Mesenchymal stem cell (in vitro differentiated cells and primary cell): ENCODE measurements at regions not wholly inside any gene's neighbourhood (a gene's known extent, or its start where the extent isn't known, plus 50 kb on each side); places are given as distances from the start of the nearest gene placed in this dataset.

ENCODE experiments used
- DNase-seq: peaks from one replicate; pipeline ENCODE4 v3.0.0-alpha.2; 2013
- H2AFZ ChIP-seq: one replicate; pipeline ENCODE4 v1.6.1; 2013; ENCODE audit warnings: low read depth, mild to moderate bottlenecking, control low read depth, inconsistent platforms, low read length, moderate library complexity
- H2AK5ac ChIP-seq: 2 replicates; pipeline ENCODE4 v1.6.1; 2013; ENCODE audit warnings: low read length, moderate library complexity, mild to moderate bottlenecking, inconsistent platforms; ENCODE audit not compliant: severe bottlenecking
- H2BK120ac ChIP-seq: one replicate; pipeline ENCODE4 v1.6.1; 2013; ENCODE audit warnings: low read depth, mild to moderate bottlenecking, inconsistent platforms, low read length, moderate library complexity
- H2BK12ac ChIP-seq, 2 experiments: one replicate each; pipeline ENCODE4 v1.6.1; 2013; ENCODE audit warnings: inconsistent platforms in 2 of 2, low read length in 2 of 2, mild to moderate bottlenecking in 2 of 2, moderate library complexity in 2 of 2, control low read depth in 1 of 2
- H2BK15ac ChIP-seq: one replicate; pipeline ENCODE4 v1.6.1; 2013; ENCODE audit warnings: mild to moderate bottlenecking, low read depth, inconsistent platforms; ENCODE audit not compliant: poor library complexity, severe bottlenecking
- H2BK5ac ChIP-seq: 2 replicates; pipeline ENCODE4 v1.6.1; 2013; ENCODE audit warnings: low read depth, mild to moderate bottlenecking, low read length, control low read depth, inconsistent platforms; ENCODE audit not compliant: poor library complexity, severe bottlenecking
- H3K14ac ChIP-seq, 2 experiments: one replicate each; pipeline ENCODE4 v1.6.1; 2013; ENCODE audit warnings: inconsistent platforms in 2 of 2, low read length in 2 of 2, control low read depth in 1 of 2, mild to moderate bottlenecking in 1 of 2, moderate library complexity in 1 of 2
- H3K18ac ChIP-seq, 2 experiments: one replicate each; pipeline ENCODE4 v1.6.1; 2013; ENCODE audit warnings: inconsistent platforms in 2 of 2, low read length in 2 of 2, control low read depth in 1 of 2, low read depth in 1 of 2, mild to moderate bottlenecking in 1 of 2
- H3K23ac ChIP-seq, 2 experiments: one replicate each; pipeline ENCODE4 v1.6.1; 2013; ENCODE audit warnings: inconsistent platforms in 2 of 2, low read length in 2 of 2, mild to moderate bottlenecking in 2 of 2, moderate library complexity in 2 of 2, control low read depth in 1 of 2
- H3K27ac ChIP-seq: 2 replicates; pipeline ENCODE4 v1.5.1; 2013; ENCODE audit warnings: mild to moderate bottlenecking, moderate library complexity, low read length, control low read depth, inconsistent platforms; ENCODE audit not compliant: poor library complexity, severe bottlenecking
- H3K27me3 ChIP-seq, 2 experiments: 2 replicates each; pipeline versions ENCODE4 v1.6.1 to v1.7.0; 2013; ENCODE audit warnings: low read length in 2 of 2, mild to moderate bottlenecking in 2 of 2, moderate library complexity in 2 of 2, control low read depth in 1 of 2, inconsistent platforms in 1 of 2; ENCODE audit not compliant: control insufficient read depth in 1 of 2, insufficient read depth in 1 of 2
- H3K36me3 ChIP-seq, 2 experiments: 2 replicates each; pipeline versions ENCODE4 v1.6.1 to v1.7.0; 2013; ENCODE audit warnings: low read length in 2 of 2, control low read depth in 1 of 2, inconsistent platforms in 1 of 2, low read depth in 1 of 2, mild to moderate bottlenecking in 1 of 2; ENCODE audit not compliant: insufficient read depth in 2 of 2, control insufficient read depth in 1 of 2
- H3K4ac ChIP-seq, 2 experiments: one replicate each; pipeline ENCODE4 v1.6.1; 2013; ENCODE audit warnings: inconsistent platforms in 2 of 2, low read length in 2 of 2, mild to moderate bottlenecking in 2 of 2, moderate library complexity in 2 of 2, control low read depth in 1 of 2, low read depth in 1 of 2
- H3K4me1 ChIP-seq: 2 replicates; pipeline ENCODE4 v1.6.1; 2013; ENCODE audit warnings: low read depth, low read length, control low read depth; ENCODE audit not compliant: control insufficient read depth, insufficient read depth
- H3K4me2 ChIP-seq: 2 replicates; pipeline ENCODE4 v1.6.1; 2013; ENCODE audit warnings: low read length, mild to moderate bottlenecking, inconsistent platforms; ENCODE audit not compliant: poor library complexity, severe bottlenecking
- H3K4me3 ChIP-seq, 2 experiments: 2 replicates each; pipeline versions ENCODE4 v1.5.1 to v1.7.0; 2013; ENCODE audit warnings: low read length in 2 of 2, mild to moderate bottlenecking in 2 of 2, control low read depth in 1 of 2, low read depth in 1 of 2; ENCODE audit not compliant: insufficient read depth in 1 of 2
- H3K79me1 ChIP-seq: replicated peaks from 2 replicates; pipeline ENCODE4 v1.6.1; 2013; ENCODE audit warnings: mild to moderate bottlenecking, control low read depth, low read length, inconsistent platforms; ENCODE audit not compliant: poor library complexity, severe bottlenecking
- H3K9ac ChIP-seq: 2 replicates; pipeline ENCODE4 v1.7.0; 2013; ENCODE audit warnings: mild to moderate bottlenecking, low read length, moderate library complexity
- H3K9me3 ChIP-seq: 2 replicates; pipeline ENCODE4 v1.7.0; 2013; ENCODE audit warnings: mild to moderate bottlenecking, low read length; ENCODE audit not compliant: control insufficient read depth
- H4K8ac ChIP-seq: one replicate; pipeline ENCODE4 v1.6.1; 2013; ENCODE audit warnings: inconsistent platforms, mild to moderate bottlenecking, low read length, moderate library complexity
- H4K91ac ChIP-seq: one replicate; pipeline ENCODE4 v1.6.1; 2013; ENCODE audit warnings: mild to moderate bottlenecking, low read length, inconsistent platforms
- WGBS: methylation state at CpG from one replicate; pipeline ENCODE4 v1.1.7; 2013; ENCODE audit warnings: mixed read lengths; 5-methylcytosine and 5-hydroxymethylcytosine counted together

DNA sequence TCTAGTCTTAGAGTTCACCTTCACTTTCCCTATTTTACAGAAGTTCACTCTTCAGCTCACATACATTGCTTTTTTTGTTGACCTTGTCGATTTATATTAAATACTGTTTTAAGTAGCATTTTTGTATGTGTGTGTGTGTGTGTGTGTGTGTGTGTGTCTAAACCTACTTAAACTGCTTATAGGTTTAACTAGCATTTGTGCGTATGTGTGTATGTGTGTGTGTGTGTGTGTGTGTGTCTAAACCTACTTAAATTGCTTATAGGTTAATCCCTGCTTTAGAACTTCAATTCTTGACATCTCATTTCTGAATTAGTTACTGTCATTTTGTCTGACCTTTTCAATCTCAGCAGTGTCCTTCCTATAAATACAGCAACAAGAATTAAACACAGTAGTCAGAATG is 254.8 kb upstream of the EPHA3 start:
- no peak overlapping the region for H3K4me3 ChIP-seq
- H4K8ac ChIP-seq, result no peak overlapping the region
- H3K18ac ChIP-seq, result no peak overlapping the region
- H3K27ac ChIP-seq, result no peak overlapping the region
- H3K4ac ChIP-seq, result no peak overlapping the region
- no peak overlapping the region for H2AFZ ChIP-seq
- H2BK5ac ChIP-seq, result no peak overlapping the region
- 100% methylated on average over 1 of the region's 2 CpGs for WGBS
- no peaks in the 10 kb centered on the region for H3K36me3 ChIP-seq
- no peak overlapping the region for H2AK5ac ChIP-seq
- no peaks in the 10 kb centered on the region for H3K4me1 ChIP-seq
- DNase-seq, result no peak
- H3K23ac ChIP-seq, result no peak overlapping the region
- H3K14ac ChIP-seq, result no peak overlapping the region
- H2BK15ac ChIP-seq, result no peak overlapping the region
- no peak overlapping the region for H2BK12ac ChIP-seq
- H2BK120ac ChIP-seq, result no peak overlapping the region
- H3K79me1 ChIP-seq, result no peaks in the 10 kb centered on the region
- no peak overlapping the region for H4K91ac ChIP-seq
- no peak overlapping the region for H3K4me2 ChIP-seq
- H3K9ac ChIP-seq, result no peak overlapping the region
- no peaks in the 10 kb centered on the region for H3K27me3 ChIP-seq
- no peaks in the 10 kb centered on the region for H3K9me3 ChIP-seq

DNA sequence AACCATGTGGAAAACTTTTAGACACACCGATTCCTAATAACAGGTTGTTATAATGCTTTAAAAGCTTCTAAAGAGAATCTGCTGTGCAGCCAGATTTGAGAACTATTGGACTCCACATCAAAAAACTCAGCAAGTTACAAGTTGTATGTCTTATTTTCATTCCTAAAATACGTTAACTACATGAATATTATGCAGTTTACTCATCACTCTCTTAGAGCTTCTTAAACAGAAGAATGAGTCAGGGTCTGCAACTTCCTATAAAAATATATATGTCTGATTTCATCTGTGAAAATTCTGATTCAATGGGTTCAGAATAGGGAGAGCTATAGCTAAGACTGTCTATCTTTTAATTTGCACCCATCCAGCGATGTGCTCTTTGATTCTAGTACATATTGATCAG is 244.2 kb upstream of the EPHA3 start:
- no peaks in the 10 kb centered on the region for H3K9me3 ChIP-seq
- 100% methylated on average over 1 of the region's 3 CpGs for WGBS
- no peak overlapping the region for H3K4me3 ChIP-seq
- H3K36me3 ChIP-seq, result no peaks in the 10 kb centered on the region
- H2BK15ac ChIP-seq, result no peak overlapping the region
- H2BK5ac ChIP-seq, result no peak overlapping the region
- H2AK5ac ChIP-seq, result no peak overlapping the region
- H3K4me2 ChIP-seq, result no peak overlapping the region
- no peak overlapping the region for H2BK12ac ChIP-seq
- H3K79me1 ChIP-seq, result no peaks in the 10 kb centered on the region
- no peaks in the 10 kb centered on the region for H3K4me1 ChIP-seq
- no peak overlapping the region for H3K27ac ChIP-seq
- no peak overlapping the region for H3K4ac ChIP-seq
- DNase-seq, result no peak
- H3K23ac ChIP-seq, result no peak overlapping the region
- no peak overlapping the region for H3K18ac ChIP-seq
- no peak overlapping the region for H2AFZ ChIP-seq
- H4K91ac ChIP-seq, result no peak overlapping the region
- no peak overlapping the region for H4K8ac ChIP-seq
- H2BK120ac ChIP-seq, result no peak overlapping the region
- H3K27me3 ChIP-seq, result no peaks in the 10 kb centered on the region
- no peak overlapping the region for H3K14ac ChIP-seq
- H3K9ac ChIP-seq, result no peak overlapping the region

DNA sequence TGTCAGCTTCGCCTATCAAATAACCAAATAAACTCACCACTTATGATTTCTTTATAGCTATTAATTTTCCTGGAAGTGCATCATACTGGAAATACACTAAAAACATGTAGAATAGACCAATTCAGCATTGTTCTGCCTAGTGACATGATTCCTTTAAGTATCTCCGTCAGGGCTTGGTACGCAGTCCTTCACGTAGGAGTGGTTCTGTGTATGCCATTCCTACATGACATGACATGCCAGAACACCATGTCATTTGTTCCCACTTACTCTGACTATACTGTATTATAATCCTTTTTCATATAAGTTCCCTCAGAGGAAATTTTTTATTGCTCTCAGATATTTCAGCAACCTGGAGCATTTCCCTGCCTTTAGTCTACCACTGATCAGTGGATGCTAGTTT is 230.7 kb upstream of the EPHA3 start:
- no peak for DNase-seq
- 94% methylated on average over 4 of the region's 4 CpGs for WGBS
- no peak overlapping the region for H2BK120ac ChIP-seq
- H3K4me3 ChIP-seq, result no peak overlapping the region
- no peaks in the 10 kb centered on the region for H3K27me3 ChIP-seq
- no peak overlapping the region for H3K14ac ChIP-seq
- no peak overlapping the region for H2BK5ac ChIP-seq
- H3K9me3 ChIP-seq, result no peaks in the 10 kb centered on the region
- no peak overlapping the region for H2AK5ac ChIP-seq
- no peak overlapping the region for H3K27ac ChIP-seq
- no peak overlapping the region for H3K9ac ChIP-seq
- H2AFZ ChIP-seq, result no peak overlapping the region
- no peak overlapping the region for H4K8ac ChIP-seq
- H3K36me3 ChIP-seq, result no peaks in the 10 kb centered on the region
- no peaks in the 10 kb centered on the region for H3K79me1 ChIP-seq
- H2BK15ac ChIP-seq, result no peak overlapping the region
- no peak overlapping the region for H4K91ac ChIP-seq
- H3K4me2 ChIP-seq, result no peak overlapping the region
- H3K4ac ChIP-seq, result no peak overlapping the region
- H3K18ac ChIP-seq, result no peak overlapping the region
- H3K23ac ChIP-seq, result no peak overlapping the region
- H2BK12ac ChIP-seq, result no peak overlapping the region
- no peaks in the 10 kb centered on the region for H3K4me1 ChIP-seq

DNA sequence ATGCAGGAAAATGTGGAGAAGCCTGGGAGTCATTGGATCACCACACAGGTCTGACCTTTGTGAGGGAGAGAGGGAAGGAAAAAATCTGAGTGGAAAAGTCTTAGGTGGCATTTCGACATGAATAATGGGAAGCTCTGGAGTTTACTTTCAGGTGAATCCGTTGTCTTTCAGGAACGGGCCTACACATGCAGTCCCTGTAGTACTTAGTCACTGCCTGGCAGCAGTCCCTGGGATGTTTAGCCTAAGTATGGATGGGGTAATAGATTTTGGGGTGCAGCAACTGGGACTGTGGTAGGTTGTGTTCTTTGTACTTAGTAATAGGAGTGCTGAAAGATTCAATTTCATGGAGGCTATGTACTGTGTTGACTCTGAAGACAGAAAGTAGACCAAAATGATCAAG is 227.5 kb upstream of the EPHA3 start:
- WGBS, result 84% methylated on average over 3 of the region's 3 CpGs
- no peak overlapping the region for H3K14ac ChIP-seq
- H2BK120ac ChIP-seq, result no peak overlapping the region
- no peak overlapping the region for H3K4ac ChIP-seq
- H2BK12ac ChIP-seq, result no peak overlapping the region
- H3K9me3 ChIP-seq, result no peaks in the 10 kb centered on the region
- H2AFZ ChIP-seq, result no peak overlapping the region
- no peaks in the 10 kb centered on the region for H3K36me3 ChIP-seq
- H2BK15ac ChIP-seq, result no peak overlapping the region
- no peak overlapping the region for H3K4me3 ChIP-seq
- no peaks in the 10 kb centered on the region for H3K79me1 ChIP-seq
- no peak overlapping the region for H4K91ac ChIP-seq
- no peak overlapping the region for H2BK5ac ChIP-seq
- no peak overlapping the region for H3K9ac ChIP-seq
- no peak overlapping the region for H2AK5ac ChIP-seq
- H3K4me1 ChIP-seq, result no peaks in the 10 kb centered on the region
- DNase-seq, result no peak
- no peak overlapping the region for H3K27ac ChIP-seq
- no peak overlapping the region for H3K4me2 ChIP-seq
- no peak overlapping the region for H3K18ac ChIP-seq
- H3K23ac ChIP-seq, result no peak overlapping the region
- no peak overlapping the region for H4K8ac ChIP-seq
- no peaks in the 10 kb centered on the region for H3K27me3 ChIP-seq
